ENCODE measurements at regions not wholly inside any gene's neighbourhood (a gene's known extent, or its start where the extent isn't known, plus 50 kb on each side); places are given as distances from the start of the nearest gene placed in this dataset.
"Not testable (repeated sequence)": the region's sequence is repeated elsewhere in the genome, so short reads cannot be mapped to it uniquely, and the experiment has no call there.

- no peak for DNase-seq
- in situ Hi-C loops (cut with HindIII; ENCODE audit: low pct_ligation_motif_present, low pct_unique_long_range_greater_than_20kb, low sequenced_read_pairs): no loop called here
Observed at GRCh38 chrX:13398839-13399238, 79.0 kb upstream of the ATXN3L start.

GRCh38 chrX:13397878-13398818, 78.3 kb upstream of the ATXN3L start:
- DNase-seq: peak; percentile 94

GRCh38 chrX:13396924-13397323, 77.1 kb upstream of the ATXN3L start:
- in situ Hi-C loops (cut with HindIII; ENCODE audit: low pct_ligation_motif_present, low pct_unique_long_range_greater_than_20kb, low sequenced_read_pairs): no loop called here
- peak; percentile 64 for DNase-seq

More at GRCh38 chrX:13397878-13398818, 78.3 kb upstream of the ATXN3L start:
- in situ Hi-C loops (cut with HindIII; ENCODE audit: low pct_ligation_motif_present, low pct_unique_long_range_greater_than_20kb, low sequenced_read_pairs): no loop called here

GRCh38 chrX:13389501-13389900, 69.6 kb upstream of the ATXN3L start:
- in situ Hi-C loops (cut with HindIII; ENCODE audit: low pct_ligation_motif_present, low pct_unique_long_range_greater_than_20kb, low sequenced_read_pairs): no loop called here
- no peak for DNase-seq

GRCh38 chrX:13387666-13388494, 68.0 kb upstream of the ATXN3L start:
- in situ Hi-C loops (cut with HindIII; ENCODE audit: low pct_ligation_motif_present, low pct_unique_long_range_greater_than_20kb, low sequenced_read_pairs): no loop called here
- no peak for DNase-seq

- in situ Hi-C loops (cut with HindIII; ENCODE audit: low pct_ligation_motif_present, low pct_unique_long_range_greater_than_20kb, low sequenced_read_pairs): no loop called here
- no peak for DNase-seq
Observed at GRCh38 chrX:13386636-13387035, 66.8 kb upstream of the ATXN3L start.

- DNase-seq: no peak
- in situ Hi-C loops (cut with HindIII; ENCODE audit: low pct_ligation_motif_present, low pct_unique_long_range_greater_than_20kb, low sequenced_read_pairs): no loop called here
Observed at GRCh38 chrX:13386092-13386491, 66.2 kb upstream of the ATXN3L start.

- no peak for DNase-seq
- in situ Hi-C loops (cut with HindIII; ENCODE audit: low pct_ligation_motif_present, low pct_unique_long_range_greater_than_20kb, low sequenced_read_pairs): no loop called here
Observed at GRCh38 chrX:13383907-13384306, 64.1 kb upstream of the ATXN3L start.

- in situ Hi-C loops (cut with HindIII; ENCODE audit: low pct_ligation_motif_present, low pct_unique_long_range_greater_than_20kb, low sequenced_read_pairs): no loop called here
- DNase-seq: no peak
Observed at GRCh38 chrX:13381514-13381913, 61.7 kb upstream of the ATXN3L start.

- no peak for DNase-seq
- in situ Hi-C loops (cut with HindIII; ENCODE audit: low pct_ligation_motif_present, low pct_unique_long_range_greater_than_20kb, low sequenced_read_pairs): no loop called here
Observed at GRCh38 chrX:13380211-13380610, 60.4 kb upstream of the ATXN3L start.

- in situ Hi-C loops (cut with HindIII; ENCODE audit: low pct_ligation_motif_present, low pct_unique_long_range_greater_than_20kb, low sequenced_read_pairs); DNase-seq: not testable (repeated sequence)
Observed at GRCh38 chrX:13378562-13379518, 59.0 kb upstream of the ATXN3L start.

GRCh38 chrX:13377550-13377934, 57.7 kb upstream of the ATXN3L start:
- in situ Hi-C loops (cut with HindIII; ENCODE audit: low pct_ligation_motif_present, low pct_unique_long_range_greater_than_20kb, low sequenced_read_pairs): no loop called here
- DNase-seq: no peak

- DNase-seq: no peak
- in situ Hi-C loops (cut with HindIII; ENCODE audit: low pct_ligation_motif_present, low pct_unique_long_range_greater_than_20kb, low sequenced_read_pairs): no loop called here
Observed at GRCh38 chrX:13376857-13377549, 57.1 kb upstream of the ATXN3L start.

- in situ Hi-C loops (cut with HindIII; ENCODE audit: low pct_ligation_motif_present, low pct_unique_long_range_greater_than_20kb, low sequenced_read_pairs): not testable (repeated sequence)
Observed at GRCh38 chrX:13375596-13375995, 55.7 kb upstream of the ATXN3L start.

GRCh38 chrX:13374364-13374763, 54.5 kb upstream of the ATXN3L start:
- in situ Hi-C loops (cut with HindIII; ENCODE audit: low pct_ligation_motif_present, low pct_unique_long_range_greater_than_20kb, low sequenced_read_pairs): no loop called here
- no peak for DNase-seq

More at GRCh38 chrX:13375596-13375995, 55.7 kb upstream of the ATXN3L start:
- not testable (repeated sequence) for DNase-seq

GRCh38 chrX:13373431-13374187, 53.8 kb upstream of the ATXN3L start:
- in situ Hi-C loops (cut with HindIII; ENCODE audit: low pct_ligation_motif_present, low pct_unique_long_range_greater_than_20kb, low sequenced_read_pairs): no loop called here
- no peak for DNase-seq

GRCh38 chrX:13373027-13373426, 53.2 kb upstream of the ATXN3L start:
- DNase-seq: no peak
- in situ Hi-C loops (cut with HindIII; ENCODE audit: low pct_ligation_motif_present, low pct_unique_long_range_greater_than_20kb, low sequenced_read_pairs): no loop called here
